Activated naive CD8-positive, alpha-beta T cell treated with anti-CD3 and anti-CD28 coated beads for 36 hours (primary cell): ENCODE measurements at regions not wholly inside any gene's neighbourhood (a gene's known extent, or its start where the extent isn't known, plus 50 kb on each side); places are given as distances from the start of the nearest gene placed in this dataset.

Experiments
- DNase-seq: peaks from one replicate; pipeline ENCODE4 v3.0.0; 2021
- H3K27ac Mint-ChIP-seq: one replicate; pipeline ENCODE4 v1.8.0; 2022; ENCODE audit warnings: mild to moderate bottlenecking, moderate library complexity, mixed read lengths
- H3K27me3 Mint-ChIP-seq: one replicate; pipeline ENCODE4 v1.8.0; 2022; ENCODE audit warnings: mild to moderate bottlenecking, mixed read lengths
- H3K36me3 Mint-ChIP-seq: one replicate; pipeline ENCODE4 v1.8.0; 2021; ENCODE audit warnings: mild to moderate bottlenecking, mixed read lengths
- H3K4me1 Mint-ChIP-seq: one replicate; pipeline ENCODE4 v1.8.0; 2021; ENCODE audit warnings: mixed read lengths
- H3K4me3 Mint-ChIP-seq: one replicate; pipeline ENCODE4 v1.8.0; 2022; ENCODE audit warnings: mild to moderate bottlenecking, moderate library complexity, mixed read lengths
- H3K9me3 Mint-ChIP-seq: one replicate; pipeline ENCODE4 v1.8.0; 2022; ENCODE audit warnings: mixed read lengths

DNA sequence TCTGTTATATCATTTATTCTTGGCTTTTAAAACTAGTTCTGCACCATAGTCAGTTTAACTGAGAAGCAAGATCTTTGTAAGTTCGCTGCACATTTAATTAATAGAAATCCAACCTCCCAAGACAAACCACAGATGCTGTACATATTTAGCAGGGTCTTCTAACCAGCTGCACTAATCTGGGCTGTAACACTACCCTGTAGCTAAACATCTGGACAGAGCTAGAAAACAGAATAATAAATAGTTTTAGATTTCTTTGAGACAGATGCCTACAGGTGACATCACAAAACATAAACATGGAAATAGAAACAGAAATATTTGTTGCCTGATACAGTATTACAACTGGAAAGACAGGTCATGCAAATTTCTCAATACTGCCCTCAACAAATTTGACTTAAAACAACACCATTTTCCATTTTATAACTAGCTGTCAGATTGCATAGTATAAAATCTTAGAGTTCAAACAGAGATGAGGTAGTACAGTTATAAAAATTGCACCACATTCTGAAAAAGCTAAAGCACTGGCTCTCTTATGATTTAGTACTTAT, 315.1 kb downstream of the NR4A2 start:
- H3K36me3 Mint-ChIP-seq = no peaks in the 10 kb centered on the region
- no peak overlapping the region for H3K27ac Mint-ChIP-seq
- H3K27me3 Mint-ChIP-seq = no peaks in the 10 kb centered on the region
- no peak overlapping the region for H3K4me3 Mint-ChIP-seq
- H3K9me3 Mint-ChIP-seq = no peaks in the 10 kb centered on the region
- no peaks in the 10 kb centered on the region for H3K4me1 Mint-ChIP-seq
- DNase-seq = no peak

- H3K27ac Mint-ChIP-seq = no peak overlapping the region
- H3K9me3 Mint-ChIP-seq = peaks cover 6% of the 10 kb centered on the region
- H3K27me3 Mint-ChIP-seq = no peaks in the 10 kb centered on the region
- no peak overlapping the region for H3K4me3 Mint-ChIP-seq
- H3K4me1 Mint-ChIP-seq = no peaks in the 10 kb centered on the region
- peaks cover 2% of the 10 kb centered on the region for H3K36me3 Mint-ChIP-seq
- DNase-seq = no peak
These were observed 323.2 kb downstream of the NR4A2 start for GRCh38 chr2:156009293-156009692.

DNA sequence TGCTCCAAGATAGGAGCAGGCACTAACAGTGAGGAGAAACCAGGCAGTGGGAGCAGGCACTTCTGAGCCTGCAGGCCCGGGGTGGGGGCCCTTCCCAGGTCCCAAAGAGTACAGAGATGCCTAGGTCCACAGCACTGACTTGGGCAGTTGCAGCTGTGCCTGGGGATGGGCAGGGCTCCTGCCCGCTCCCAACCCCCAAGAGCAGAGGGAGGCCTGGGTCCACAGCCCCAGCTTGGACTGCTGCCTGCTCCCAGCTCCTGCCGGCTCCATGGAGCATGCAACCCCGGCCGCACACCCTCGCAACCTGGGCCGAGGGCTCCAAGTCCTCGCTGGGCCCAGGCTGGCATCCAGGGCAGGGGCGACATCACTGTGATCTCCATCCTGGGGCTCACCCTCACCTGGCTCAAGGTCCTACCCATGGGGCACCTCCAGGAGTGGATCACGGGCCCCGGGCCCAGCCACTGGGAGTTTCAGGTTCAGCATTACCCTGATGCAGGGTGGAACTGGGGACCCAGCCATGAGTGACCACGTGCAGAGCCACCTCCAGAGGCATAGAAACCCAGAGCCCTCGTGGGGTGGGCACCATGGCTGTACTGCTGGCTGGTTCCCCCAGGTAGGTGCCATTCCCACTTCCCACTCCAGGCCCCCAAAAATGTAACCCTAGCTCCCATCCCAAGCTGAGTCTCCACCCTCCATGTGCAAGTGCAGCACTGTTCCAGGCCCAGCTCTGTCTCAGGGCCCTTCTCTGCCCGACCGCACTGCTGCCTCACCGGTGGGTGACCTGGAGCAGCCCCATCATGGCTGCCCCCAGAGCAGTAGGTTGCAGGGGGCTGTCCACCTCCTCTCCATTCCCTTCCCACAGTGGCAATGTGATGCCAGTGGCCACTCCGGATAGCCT, 325.6 kb downstream of the NR4A2 start:
- Mint-ChIP-seq H3K27ac (no peak overlapping the region), H3K4me3 (no peak overlapping the region), H3K9me3 (peaks cover 6% of the 10 kb centered on the region), H3K27me3 (no peaks in the 10 kb centered on the region), H3K4me1 (no peaks in the 10 kb centered on the region), H3K36me3 (peaks cover 2% of the 10 kb centered on the region)
- DNase-seq = no peak

DNA sequence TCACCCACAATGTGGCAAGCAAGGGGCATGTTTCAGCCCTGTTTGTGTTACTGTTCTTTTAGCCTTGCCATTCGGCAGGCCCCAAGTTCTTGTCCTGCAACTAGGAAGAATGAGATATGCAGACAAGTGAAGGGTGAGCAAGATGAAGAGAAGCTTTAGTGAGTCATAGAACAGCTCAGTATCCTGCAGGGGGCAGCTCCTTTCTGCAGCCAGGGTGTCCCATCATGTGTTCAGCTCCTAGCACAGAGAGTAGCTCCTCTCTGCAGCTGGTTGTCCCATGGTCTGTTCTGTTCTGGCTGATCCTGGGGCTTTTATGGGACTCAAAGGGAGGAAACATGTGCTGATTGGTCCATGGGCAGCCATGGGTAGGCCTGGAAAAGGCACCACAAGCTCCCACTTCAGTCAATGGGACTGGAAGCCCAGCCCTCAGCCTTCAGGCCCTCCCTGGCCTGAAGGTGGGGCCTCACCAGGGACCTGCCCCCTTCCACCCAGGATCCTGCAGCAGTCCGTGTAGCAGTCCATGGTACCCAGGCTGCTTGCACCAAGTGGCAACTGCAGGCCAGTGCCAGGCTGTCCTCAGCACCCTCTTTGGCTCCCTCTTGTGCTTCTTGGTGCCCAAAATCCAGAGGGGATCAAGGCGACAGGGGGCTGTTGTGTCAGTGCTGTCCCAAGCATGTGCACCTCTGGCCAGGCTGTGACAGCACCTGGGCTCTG, 326.4 kb downstream of the NR4A2 start:
- no peak for DNase-seq
- no peaks in the 10 kb centered on the region for H3K4me1 Mint-ChIP-seq
- no peaks in the 10 kb centered on the region for H3K27me3 Mint-ChIP-seq
- H3K9me3 Mint-ChIP-seq = peaks cover 6% of the 10 kb centered on the region
- no peak overlapping the region for H3K4me3 Mint-ChIP-seq
- no peak overlapping the region for H3K27ac Mint-ChIP-seq
- peaks cover 2% of the 10 kb centered on the region for H3K36me3 Mint-ChIP-seq

DNA sequence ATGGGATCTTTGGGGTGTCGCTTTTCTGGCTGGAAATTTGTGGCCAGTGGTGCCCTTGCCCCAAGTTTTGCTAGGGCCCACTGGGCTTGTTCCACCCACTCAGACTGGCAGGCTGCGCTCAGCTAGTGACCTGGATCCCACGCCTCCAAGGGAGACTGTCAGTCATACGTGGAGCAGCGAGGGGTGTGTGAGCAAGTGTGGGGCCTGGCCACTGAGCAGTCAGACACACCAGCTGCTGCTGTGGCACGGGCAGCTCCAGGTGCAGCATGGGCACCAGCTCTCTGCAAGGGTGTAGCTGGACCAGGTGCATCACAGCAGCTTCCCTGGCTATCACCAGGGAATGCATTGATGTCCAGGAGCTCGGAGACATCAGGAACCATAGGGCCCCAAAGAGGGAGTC, 327.0 kb downstream of the NR4A2 start:
- no peak for DNase-seq

GRCh38 chr2:156004459-156004858, 328.1 kb downstream of the NR4A2 start:
- H3K36me3 Mint-ChIP-seq = peaks cover 1% of the 10 kb centered on the region
- H3K27ac Mint-ChIP-seq = no peak overlapping the region
- H3K4me3 Mint-ChIP-seq = no peak overlapping the region
- H3K27me3 Mint-ChIP-seq = no peaks in the 10 kb centered on the region
- H3K9me3 Mint-ChIP-seq = peaks cover 1% of the 10 kb centered on the region
- DNase-seq = no peak
- no peaks in the 10 kb centered on the region for H3K4me1 Mint-ChIP-seq

More for the DNA sequence above, 327.0 kb downstream of the NR4A2 start:
- Mint-ChIP-seq H3K27ac (no peak overlapping the region), H3K4me1 (no peaks in the 10 kb centered on the region), H3K9me3 (peaks cover 4% of the 10 kb centered on the region), H3K36me3 (peaks cover 2% of the 10 kb centered on the region), H3K27me3 (no peaks in the 10 kb centered on the region), H3K4me3 (no peak overlapping the region)

DNA sequence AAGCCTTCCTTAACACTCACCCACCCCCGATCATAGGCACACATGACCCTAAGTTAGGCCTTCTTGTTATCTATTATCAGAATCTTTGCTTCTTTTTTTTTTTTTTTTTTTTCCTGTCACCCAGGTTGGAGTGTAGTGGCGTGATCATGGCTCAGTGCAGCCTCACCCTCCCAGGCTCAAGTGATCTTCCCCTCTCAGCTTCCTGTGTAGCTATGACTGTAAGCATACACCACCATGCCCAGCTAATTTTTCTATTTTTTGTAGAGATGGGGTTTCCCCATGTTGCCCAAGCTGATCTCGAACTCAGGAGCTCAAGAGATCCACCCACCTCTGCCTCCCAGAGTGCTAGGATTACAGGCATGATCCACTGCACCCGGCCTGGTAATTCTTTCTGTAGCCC, 328.7 kb downstream of the NR4A2 start:
- Mint-ChIP-seq H3K27ac (no peak overlapping the region), H3K4me1 (no peaks in the 10 kb centered on the region), H3K9me3 (no peaks in the 10 kb centered on the region), H3K4me3 (no peak overlapping the region), H3K27me3 (no peaks in the 10 kb centered on the region), H3K36me3 (no peaks in the 10 kb centered on the region)
- no peak for DNase-seq

DNA sequence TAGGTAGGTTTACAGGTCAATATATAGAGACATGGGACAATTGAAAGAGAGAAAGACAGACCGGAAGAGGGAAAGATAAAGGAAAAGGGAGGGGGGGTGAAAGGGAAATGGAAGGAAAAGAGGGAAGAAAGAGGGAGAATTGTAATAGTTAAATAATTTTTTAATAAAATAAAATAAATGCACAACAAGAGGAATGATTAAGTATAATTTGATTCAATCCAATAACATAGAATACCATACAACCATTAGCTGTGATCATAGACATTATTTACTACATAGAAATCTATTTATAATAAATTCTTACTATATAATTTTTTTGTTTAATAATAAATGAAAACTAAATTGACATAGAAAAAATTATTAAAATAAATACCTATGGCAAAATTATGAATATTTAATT, 330.7 kb downstream of the NR4A2 start:
- DNase-seq = no peak
- Mint-ChIP-seq H3K4me1 (no peaks in the 10 kb centered on the region), H3K36me3 (no peaks in the 10 kb centered on the region), H3K4me3 (no peak overlapping the region), H3K9me3 (no peaks in the 10 kb centered on the region), H3K27me3 (no peaks in the 10 kb centered on the region), H3K27ac (no peak overlapping the region)

GRCh38 chr2:155997538-155997937, 335.0 kb downstream of the NR4A2 start:
- Mint-ChIP-seq H3K36me3 (no peaks in the 10 kb centered on the region), H3K9me3 (peaks cover 3% of the 10 kb centered on the region), H3K4me1 (no peaks in the 10 kb centered on the region), H3K27ac (no peak overlapping the region), H3K27me3 (peaks cover 3% of the 10 kb centered on the region), H3K4me3 (no peak overlapping the region)
- no peak for DNase-seq

DNA sequence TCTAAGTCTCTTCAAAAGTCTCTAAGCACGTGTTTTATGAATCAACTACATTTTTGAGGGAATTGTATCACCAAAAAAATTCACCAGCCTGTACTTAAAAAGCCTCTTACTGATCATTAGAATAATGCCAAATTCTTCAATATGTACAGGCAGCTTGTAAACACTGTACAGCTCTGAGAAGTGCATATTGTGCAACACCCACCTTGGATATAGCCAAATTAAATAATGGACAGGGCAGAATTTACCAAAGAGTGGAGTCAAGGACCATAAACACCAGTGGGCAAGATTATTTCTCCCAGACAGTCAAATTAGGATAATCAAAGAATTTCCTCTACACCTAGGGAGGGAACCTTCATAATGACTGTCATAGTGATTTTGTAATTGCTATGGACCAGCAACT, 338.2 kb downstream of the NR4A2 start:
- DNase-seq = no peak
- H3K4me1 Mint-ChIP-seq = no peaks in the 10 kb centered on the region
- H3K27me3 Mint-ChIP-seq = peaks cover 3% of the 10 kb centered on the region
- H3K4me3 Mint-ChIP-seq = no peak overlapping the region
- no peaks in the 10 kb centered on the region for H3K36me3 Mint-ChIP-seq
- no peak overlapping the region for H3K27ac Mint-ChIP-seq
- peaks cover 3% of the 10 kb centered on the region for H3K9me3 Mint-ChIP-seq

- Mint-ChIP-seq H3K36me3 (no peaks in the 10 kb centered on the region), H3K27me3 (no peaks in the 10 kb centered on the region), H3K4me1 (peaks cover 3% of the 10 kb centered on the region), H3K9me3 (no peaks in the 10 kb centered on the region), H3K4me3 (no peak overlapping the region), H3K27ac (no peak overlapping the region)
- DNase-seq = no peak
These were observed 348.7 kb downstream of the NR4A2 start for GRCh38 chr2:155983845-155984244.

GRCh38 chr2:155982135-155982534, 350.4 kb downstream of the NR4A2 start:
- Mint-ChIP-seq H3K4me3 (no peak overlapping the region), H3K27ac (no peak overlapping the region), H3K27me3 (no peaks in the 10 kb centered on the region), H3K36me3 (no peaks in the 10 kb centered on the region), H3K4me1 (peaks cover 3% of the 10 kb centered on the region), H3K9me3 (no peaks in the 10 kb centered on the region)
- no peak for DNase-seq

GRCh38 chr2:155980941-155981560, 351.5 kb downstream of the NR4A2 start:
- H3K27ac Mint-ChIP-seq = no peak overlapping the region
- H3K4me3 Mint-ChIP-seq = no peak overlapping the region
- H3K9me3 Mint-ChIP-seq = no peaks in the 10 kb centered on the region
- no peaks in the 10 kb centered on the region for H3K27me3 Mint-ChIP-seq
- peaks cover 3% of the 10 kb centered on the region for H3K4me1 Mint-ChIP-seq
- DNase-seq = no peak
- no peaks in the 10 kb centered on the region for H3K36me3 Mint-ChIP-seq

DNA sequence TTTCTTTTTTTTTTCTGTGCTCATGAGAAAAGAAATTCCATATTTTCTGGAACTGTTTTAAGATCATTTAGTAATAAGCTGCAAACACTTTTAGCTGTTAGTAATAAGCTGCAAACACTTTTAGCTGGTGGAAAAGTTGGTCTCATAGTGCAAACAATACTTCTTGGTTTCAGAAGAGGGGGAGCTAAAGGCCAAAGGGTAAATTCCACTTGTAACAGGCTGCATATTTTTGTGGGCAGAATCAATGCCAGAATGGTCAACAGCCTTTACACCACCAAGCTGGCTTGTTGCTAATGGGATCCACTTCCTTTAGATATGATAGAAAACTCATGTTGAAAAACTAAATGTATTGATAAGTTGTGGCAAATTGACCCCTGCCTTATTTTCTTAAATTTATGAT, 356.8 kb downstream of the NR4A2 start:
- no peaks in the 10 kb centered on the region for H3K27me3 Mint-ChIP-seq
- no peak for DNase-seq
- H3K36me3 Mint-ChIP-seq = no peaks in the 10 kb centered on the region
- H3K4me1 Mint-ChIP-seq = no peaks in the 10 kb centered on the region
- H3K9me3 Mint-ChIP-seq = no peaks in the 10 kb centered on the region
- H3K4me3 Mint-ChIP-seq = no peak overlapping the region
- no peak overlapping the region for H3K27ac Mint-ChIP-seq

DNA sequence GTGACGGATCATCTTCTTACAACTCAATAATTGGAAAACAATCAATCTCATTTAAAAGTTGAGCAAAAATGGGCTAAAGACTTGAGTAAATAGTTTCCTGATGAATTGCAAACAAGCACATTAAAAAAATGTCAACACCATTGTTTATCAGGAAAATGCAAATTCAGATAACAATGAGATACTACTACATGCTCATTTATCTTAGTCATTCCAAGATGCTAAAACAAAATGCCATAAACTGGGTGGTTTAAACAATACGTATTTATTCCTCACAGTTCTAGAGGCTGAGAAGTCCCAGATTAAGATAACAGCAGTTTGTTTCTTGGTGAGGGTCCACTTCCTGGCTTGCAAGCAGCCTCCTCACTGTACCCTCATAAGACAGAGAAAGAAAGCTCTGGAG, 359.6 kb downstream of the NR4A2 start:
- Mint-ChIP-seq H3K27me3 (no peaks in the 10 kb centered on the region), H3K4me3 (no peak overlapping the region), H3K36me3 (no peaks in the 10 kb centered on the region), H3K9me3 (no peaks in the 10 kb centered on the region), H3K4me1 (no peaks in the 10 kb centered on the region), H3K27ac (no peak overlapping the region)
- DNase-seq = no peak
